ENCODE measurements at regions not wholly inside any gene's neighbourhood (a gene's known extent, or its start where the extent isn't known, plus 50 kb on each side); places are given as distances from the start of the nearest gene placed in this dataset.

- TF ChIP-seq CTCF (IDR thresholded peaks at IDR 0.05) (no peak), EZH2 (IDR thresholded peaks at IDR 0.05; ENCODE audit: borderline replicate concordance, insufficient read depth, low read depth, low read length, poor library complexity, severe bottlenecking) (no peak)
Measured at GRCh38 chr16:79806757-79807156, 206.2 kb upstream of the MAF start.
